ENCODE measurements at regions not wholly inside any gene's neighbourhood (a gene's known extent, or its start where the extent isn't known, plus 50 kb on each side); places are given as distances from the start of the nearest gene placed in this dataset.

GRCh38 chr7:25887795-25888559 is 264.0 kb upstream of the NFE2L3 start:
- in situ Hi-C loops (cut with MboI; ENCODE audit: low sequenced_read_pairs), result loop anchor here (25.0 kb wide), 2 partner anchors 774 to 1299 kb away; partner anchors contain the start of gene HOXA11

DNA sequence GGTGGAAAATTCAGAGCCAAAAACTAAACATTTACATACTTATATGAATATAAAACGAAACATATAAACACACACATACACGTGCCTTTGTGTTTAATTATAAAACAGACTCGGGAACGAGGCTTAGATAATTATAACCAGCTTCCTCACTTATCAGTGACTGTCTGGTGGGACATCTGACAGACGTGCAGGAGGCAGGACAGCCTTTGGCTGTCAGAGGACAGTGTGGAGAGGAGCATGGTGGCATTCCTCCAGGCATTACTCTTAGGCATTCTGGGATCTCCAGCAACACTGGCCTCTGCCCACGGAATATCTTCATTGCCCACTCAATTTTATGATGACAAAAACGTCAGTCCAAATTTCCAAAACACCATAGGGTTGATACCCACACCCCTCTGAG is 262.2 kb upstream of the NFE2L3 start:
- in situ Hi-C loops (cut with MboI; ENCODE audit: low sequenced_read_pairs), result loop anchor here (10.0 to 25.0 kb wide), 3 partner anchors 475 to 1298 kb away; partner anchors contain the start of gene HOXA11

- in situ Hi-C loops (cut with MboI; ENCODE audit: low sequenced_read_pairs), result loop anchor here (10.0 to 25.0 kb wide), 3 partner anchors 473 to 1296 kb away; partner anchors contain the start of gene HOXA11
These were observed 260.4 kb upstream of the NFE2L3 start for GRCh38 chr7:25891591-25891990.

DNA sequence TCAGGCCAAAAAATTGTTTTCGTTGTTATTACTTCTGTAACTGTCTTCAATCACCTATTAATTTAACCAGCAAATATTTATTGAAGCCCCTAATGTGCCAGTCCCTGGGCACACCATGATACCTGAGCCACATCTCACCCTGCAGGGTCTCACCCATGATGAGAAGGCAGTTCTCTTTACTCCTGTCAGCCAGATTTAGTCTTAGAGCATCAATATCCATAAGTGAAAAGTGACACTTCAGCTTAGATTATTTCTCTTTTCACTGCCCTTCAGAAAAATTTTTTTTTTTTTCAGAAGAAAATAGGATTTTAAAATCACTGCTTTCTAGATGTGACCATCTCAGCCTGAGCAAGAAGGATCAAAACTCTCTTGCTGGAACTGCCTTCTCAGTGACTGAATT is 258.6 kb upstream of the NFE2L3 start:
- in situ Hi-C loops (cut with MboI; ENCODE audit: low sequenced_read_pairs), result loop anchor here (10.0 to 25.0 kb wide), 3 partner anchors 471 to 1294 kb away; partner anchors contain the start of gene HOXA11

- in situ Hi-C loops (cut with MboI; ENCODE audit: low sequenced_read_pairs), result loop anchor here (10.0 to 25.0 kb wide), 3 partner anchors 471 to 1293 kb away; partner anchors contain the start of gene HOXA11
These were observed 257.7 kb upstream of the NFE2L3 start for GRCh38 chr7:25894002-25894901.

- in situ Hi-C loops (cut with MboI; ENCODE audit: low sequenced_read_pairs), result loop anchor here (10.0 to 25.0 kb wide), 3 partner anchors 470 to 1292 kb away; partner anchors contain the start of gene HOXA11
These were observed 256.9 kb upstream of the NFE2L3 start for GRCh38 chr7:25894902-25895791.

- in situ Hi-C loops (cut with MboI; ENCODE audit: low sequenced_read_pairs), result loop anchor here (10.0 to 25.0 kb wide), 3 partner anchors 469 to 1292 kb away; partner anchors contain the start of gene HOXA11
These were observed 256.2 kb upstream of the NFE2L3 start for GRCh38 chr7:25895792-25896171.

DNA sequence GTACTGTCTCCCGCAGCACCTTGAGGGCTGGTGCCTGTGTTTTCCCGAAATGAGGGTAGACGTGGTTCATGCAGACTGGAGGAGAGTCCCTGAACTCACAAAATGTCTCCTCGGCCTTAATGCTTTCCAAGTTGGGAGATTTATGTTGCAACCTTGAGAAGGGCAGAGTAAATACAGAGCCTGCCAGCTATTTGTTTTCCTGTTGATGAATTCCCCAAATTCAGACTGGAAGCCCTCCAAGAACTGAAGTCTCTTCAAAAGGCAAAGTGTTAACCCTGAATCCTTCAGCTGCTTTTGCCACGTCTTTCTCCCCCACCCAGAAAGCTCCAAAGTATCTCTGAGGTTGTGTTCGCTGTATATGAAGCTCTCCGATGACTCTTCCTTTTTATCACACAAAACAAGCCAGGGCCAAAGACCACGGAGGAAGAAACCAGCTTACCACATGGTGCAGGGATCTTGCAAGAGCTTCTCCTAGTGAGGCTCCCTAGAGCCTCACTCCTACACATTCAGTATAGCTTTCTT is 254.7 kb upstream of the NFE2L3 start:
- in situ Hi-C loops (cut with MboI; ENCODE audit: low sequenced_read_pairs), result loop anchor here (10.0 to 25.0 kb wide), 3 partner anchors 467 to 1290 kb away; partner anchors contain the start of gene HOXA11

GRCh38 chr7:25900245-25900644 is 251.8 kb upstream of the NFE2L3 start:
- in situ Hi-C loops (cut with MboI; ENCODE audit: low sequenced_read_pairs), result no loop called here

- in situ Hi-C loops (cut with MboI; ENCODE audit: low sequenced_read_pairs), result no loop called here
These were observed 251.1 kb upstream of the NFE2L3 start for GRCh38 chr7:25900877-25901276.

DNA sequence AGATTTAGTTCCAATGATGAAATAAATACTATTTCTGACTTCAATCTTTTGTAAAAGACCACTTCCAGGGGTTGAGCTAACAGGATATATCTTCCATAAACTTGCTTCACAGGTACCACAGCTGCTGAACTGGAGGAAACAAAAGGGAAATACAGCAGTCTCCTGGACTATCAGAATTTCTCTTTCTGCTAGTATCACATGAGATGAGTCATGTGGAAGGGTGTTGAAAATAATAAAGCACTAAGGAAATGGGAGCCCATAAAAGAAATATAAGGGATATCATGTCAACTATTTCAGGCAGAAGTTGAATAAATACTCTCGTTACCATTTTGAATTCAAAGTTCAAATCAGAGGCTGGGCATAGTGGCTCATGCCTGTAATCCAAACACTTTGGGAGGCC is 250.3 kb upstream of the NFE2L3 start:
- in situ Hi-C loops (cut with MboI; ENCODE audit: low sequenced_read_pairs), result no loop called here

DNA sequence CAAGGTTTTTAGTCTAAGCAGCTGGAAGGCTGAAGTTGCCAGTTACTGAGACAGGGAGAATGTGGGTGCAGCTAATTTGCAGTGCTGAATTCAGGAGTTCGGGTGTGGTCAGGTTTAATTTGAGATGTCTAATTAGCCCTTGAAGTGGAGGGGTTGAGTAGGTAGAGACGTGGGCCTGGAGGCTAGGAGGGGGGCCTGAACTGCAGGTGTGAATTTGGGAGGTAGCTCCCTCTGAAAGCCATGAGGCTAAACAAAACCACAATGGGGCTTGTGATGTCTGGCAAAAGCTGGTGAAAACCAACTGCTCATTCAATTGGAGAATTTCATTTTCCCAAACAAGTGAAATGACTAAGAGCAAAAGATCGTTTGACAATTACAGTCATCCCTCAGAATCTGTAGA is 246.0 kb upstream of the NFE2L3 start:
- in situ Hi-C loops (cut with MboI; ENCODE audit: low sequenced_read_pairs), result no loop called here

DNA sequence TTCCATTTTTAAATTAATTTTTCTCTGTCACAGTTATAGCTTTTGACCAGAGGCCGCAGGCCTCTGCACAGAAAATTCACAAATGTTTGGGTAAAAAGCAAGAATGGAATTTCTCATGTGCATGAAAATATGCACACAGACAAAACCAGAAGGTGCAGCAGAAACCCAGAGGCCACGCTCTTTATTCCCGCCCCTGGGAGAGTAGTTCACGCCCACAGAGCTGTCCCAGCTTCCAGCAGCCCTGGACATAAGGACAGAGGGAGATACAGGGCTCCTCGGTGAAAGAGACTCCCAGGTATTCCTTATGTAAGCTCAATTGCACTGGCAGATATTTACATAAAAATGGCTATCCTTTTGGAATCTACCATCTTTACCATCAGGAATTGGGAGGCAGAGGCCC is 245.2 kb upstream of the NFE2L3 start:
- in situ Hi-C loops (cut with MboI; ENCODE audit: low sequenced_read_pairs), result no loop called here

DNA sequence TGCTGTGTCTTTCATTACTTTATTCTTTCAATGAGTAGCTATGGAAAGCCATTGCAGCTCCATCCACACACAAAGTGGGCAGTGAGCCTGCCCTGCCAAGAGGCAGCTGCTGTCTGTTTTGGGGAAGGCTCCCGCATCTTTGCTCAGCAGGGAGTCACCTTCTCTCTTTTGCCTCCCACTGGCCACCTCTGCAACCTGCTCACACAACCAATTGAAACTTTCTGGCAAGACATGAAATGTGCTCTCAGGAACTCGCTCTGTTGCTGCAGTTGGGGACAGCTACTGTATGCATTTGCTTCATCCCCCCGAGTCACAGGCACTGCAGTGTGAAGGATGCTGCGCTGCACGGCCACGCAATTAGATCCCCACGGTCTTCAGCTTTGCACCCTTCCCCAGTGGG is 244.8 kb upstream of the NFE2L3 start:
- in situ Hi-C loops (cut with MboI; ENCODE audit: low sequenced_read_pairs), result no loop called here

DNA sequence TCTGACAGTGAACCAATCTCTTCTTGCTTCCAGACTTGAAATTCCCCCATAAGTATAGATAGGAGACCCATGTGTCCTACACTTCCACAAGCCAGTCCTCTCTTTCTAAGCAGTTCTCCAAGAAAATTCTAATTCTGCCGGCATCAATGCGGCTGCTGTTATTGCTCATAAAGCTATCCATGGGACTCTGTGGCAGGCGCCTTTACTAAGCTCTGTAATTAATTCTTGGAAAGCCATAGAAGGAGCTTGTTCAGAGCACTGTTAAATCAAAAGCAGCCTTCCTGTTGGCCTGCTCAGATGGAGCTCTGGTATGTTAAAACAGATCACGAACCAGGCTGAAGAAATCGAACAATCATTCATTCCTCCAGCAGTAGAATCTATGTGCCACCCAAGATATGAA is 244.3 kb upstream of the NFE2L3 start:
- in situ Hi-C loops (cut with MboI; ENCODE audit: low sequenced_read_pairs), result no loop called here

GRCh38 chr7:25908154-25908949 is 243.6 kb upstream of the NFE2L3 start:
- in situ Hi-C loops (cut with MboI; ENCODE audit: low sequenced_read_pairs), result no loop called here

GRCh38 chr7:25911738-25912607 is 240.0 kb upstream of the NFE2L3 start:
- in situ Hi-C loops (cut with MboI; ENCODE audit: low sequenced_read_pairs), result no loop called here

DNA sequence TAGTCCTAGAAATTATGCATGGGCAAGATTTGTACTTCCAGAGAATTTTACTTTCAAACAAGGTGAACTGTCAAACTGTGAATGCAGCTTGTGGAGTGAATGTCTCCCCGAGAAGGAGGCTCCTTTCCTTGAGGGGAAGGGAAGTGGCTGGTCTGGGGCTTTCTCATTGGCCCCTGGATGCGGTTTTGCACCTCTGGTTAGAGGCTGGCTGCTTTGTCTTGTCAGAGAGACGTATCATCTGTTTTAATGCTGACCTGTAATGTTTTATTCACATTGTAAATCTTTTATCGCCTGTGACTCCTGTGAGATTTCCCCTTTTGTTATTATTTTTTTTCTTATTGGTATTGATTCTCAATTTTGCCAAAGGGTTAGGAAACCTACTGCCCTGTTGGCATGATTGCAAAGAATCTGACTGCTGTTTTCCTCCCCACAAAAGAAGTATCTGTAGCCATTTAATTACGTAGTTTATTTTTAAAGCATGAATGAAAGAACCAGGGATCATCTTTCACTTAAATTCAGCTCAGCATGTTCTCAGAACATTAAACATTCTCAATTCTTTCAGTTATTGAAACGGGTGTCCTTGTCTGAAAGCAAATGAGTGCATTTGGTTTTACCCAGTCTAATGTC is 238.3 kb upstream of the NFE2L3 start:
- in situ Hi-C loops (cut with MboI; ENCODE audit: low sequenced_read_pairs), result no loop called here

All from HL-60/S4 treated with retinoic acid at 250 ng/mL for 4 days and 3 days (cell line).